OCI-LY1 (cell line): ENCODE measurements at regions not wholly inside any gene's neighbourhood (a gene's known extent, or its start where the extent isn't known, plus 50 kb on each side); places are given as distances from the start of the nearest gene placed in this dataset.

Experiments used
- CTCF ChIP-seq: fragments of 200-600 bp; sonication (generic), shearing (Covaris generic); IDR thresholded peaks from 2 replicates; pipeline ENCODE4 v1.5.1; 2017; ENCODE audit warnings: mild to moderate bottlenecking, antibody characterized with exemption, low read length, moderate library complexity, mixed read lengths
- EZH2 ChIP-seq: fragments of 200-600 bp; sonication (generic), shearing (Covaris generic); IDR thresholded peaks from 2 replicates; pipeline ENCODE4 v1.8.0; 2017; ENCODE audit warnings: borderline replicate concordance, mixed run types, mild to moderate bottlenecking, antibody characterized with exemption, low read length, moderate library complexity, mixed read lengths

DNA sequence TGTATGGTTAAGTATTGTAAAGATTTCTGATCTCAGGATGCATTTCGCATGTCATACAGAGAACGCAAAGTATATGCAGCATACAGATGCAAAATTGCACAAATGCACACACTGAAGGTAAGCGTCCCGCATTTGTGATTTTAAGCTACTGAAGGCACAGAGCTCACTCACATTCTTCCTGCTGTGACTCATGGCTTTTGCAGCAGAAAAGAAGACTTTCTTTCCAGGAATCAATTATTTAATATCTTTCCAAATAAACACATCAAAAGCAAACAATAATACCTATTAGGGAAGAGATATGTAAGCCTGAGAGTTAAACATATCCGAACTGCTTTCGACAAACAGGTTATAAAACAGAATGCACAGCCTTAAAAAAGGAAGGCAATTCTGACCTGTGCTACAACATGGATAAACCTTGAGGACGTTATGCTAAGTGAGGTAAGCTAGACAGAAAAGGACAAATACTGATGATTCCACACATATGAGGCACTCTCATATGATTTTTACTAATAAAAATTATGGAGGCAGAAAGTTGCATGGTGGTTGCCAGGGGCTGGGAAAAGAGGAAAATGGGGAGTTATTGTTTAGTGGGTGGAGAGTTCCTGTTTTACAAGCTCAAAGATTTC lies 109.0 kb downstream of the TFAP2A start:
- TF ChIP-seq CTCF (no peak), EZH2 (no peak)
